Fibroblast of villous mesenchyme (primary cell): ENCODE measurements at regions not wholly inside any gene's neighbourhood (a gene's known extent, or its start where the extent isn't known, plus 50 kb on each side); places are given as distances from the start of the nearest gene placed in this dataset.
"Not testable (repeated sequence)": the region's sequence is repeated elsewhere in the genome, so short reads cannot be mapped to it uniquely, and the experiment has no call there.

Experiments
- DNase-seq: peaks from one replicate; pipeline ENCODE4 v3.0.0-alpha.2; 2010; ENCODE audit warnings: low read depth
- H3K4me3 ChIP-seq: 2 replicates; pipeline ENCODE4 v1.5.1; 2011; ENCODE audit warnings: low read depth, mild to moderate bottlenecking, low read length
- CTCF ChIP-seq: IDR thresholded peaks from 2 replicates; pipeline ENCODE4 v1.5.1; 2012; ENCODE audit warnings: low read depth, mild to moderate bottlenecking, low read length; ENCODE audit not compliant: insufficient read depth

GRCh38 chr9:30310711-30311110, 2073.7 kb upstream of the ACO1 start:
- TF ChIP-seq CTCF = no peak
- DNase-seq = no peak
- no peak overlapping the region for H3K4me3 ChIP-seq

- DNase-seq = no peak
- TF ChIP-seq CTCF = no peak
- H3K4me3 ChIP-seq = no peak overlapping the region
Observed at GRCh38 chr9:30329431-30329830, 2055.0 kb upstream of the ACO1 start.

GRCh38 chr9:30348904-30349303, 2035.5 kb upstream of the ACO1 start:
- TF ChIP-seq CTCF = no peak
- no peak overlapping the region for H3K4me3 ChIP-seq
- DNase-seq = no peak

- no peak for TF ChIP-seq CTCF
- no peak for DNase-seq
- H3K4me3 ChIP-seq = no peak overlapping the region
Observed at GRCh38 chr9:30349526-30350513, 2034.6 kb upstream of the ACO1 start.

- H3K4me3 ChIP-seq = no peak overlapping the region
- no peak for TF ChIP-seq CTCF
- DNase-seq = no peak
Observed at GRCh38 chr9:30356221-30356620, 2028.2 kb upstream of the ACO1 start.

GRCh38 chr9:30362373-30362772, 2022.1 kb upstream of the ACO1 start:
- H3K4me3 ChIP-seq = no peak overlapping the region
- no peak for TF ChIP-seq CTCF
- DNase-seq = no peak

- H3K4me3 ChIP-seq = not testable (repeated sequence)
Observed at GRCh38 chr9:30366140-30366539, 2018.3 kb upstream of the ACO1 start.

More at GRCh38 chr9:30366140-30366539, 2018.3 kb upstream of the ACO1 start:
- not testable (repeated sequence) for DNase-seq
